HFF-Myc (cell line): ENCODE measurements at regions not wholly inside any gene's neighbourhood (a gene's known extent, or its start where the extent isn't known, plus 50 kb on each side); places are given as distances from the start of the nearest gene placed in this dataset.

ENCODE experiments used
- DNase-seq: peaks from one replicate; pipeline ENCODE4 v3.0.0-alpha.2; 2011; ENCODE audit warnings: low read depth; ENCODE audit errors: extremely low read depth
- H3K4me3 ChIP-seq: replicated peaks from 2 replicates; pipeline ENCODE4 v1.5.1; 2011; ENCODE audit warnings: low read depth, mild to moderate bottlenecking, control low read depth, low read length
- TF ChIP-seq, protein P1 (sequence below): IDR thresholded peaks from 2 replicates; pipeline ENCODE4 v1.5.1; 2012; ENCODE audit warnings: mild to moderate bottlenecking, low read depth, low read length, control low read depth; ENCODE audit errors: missing control alignments

DNA sequence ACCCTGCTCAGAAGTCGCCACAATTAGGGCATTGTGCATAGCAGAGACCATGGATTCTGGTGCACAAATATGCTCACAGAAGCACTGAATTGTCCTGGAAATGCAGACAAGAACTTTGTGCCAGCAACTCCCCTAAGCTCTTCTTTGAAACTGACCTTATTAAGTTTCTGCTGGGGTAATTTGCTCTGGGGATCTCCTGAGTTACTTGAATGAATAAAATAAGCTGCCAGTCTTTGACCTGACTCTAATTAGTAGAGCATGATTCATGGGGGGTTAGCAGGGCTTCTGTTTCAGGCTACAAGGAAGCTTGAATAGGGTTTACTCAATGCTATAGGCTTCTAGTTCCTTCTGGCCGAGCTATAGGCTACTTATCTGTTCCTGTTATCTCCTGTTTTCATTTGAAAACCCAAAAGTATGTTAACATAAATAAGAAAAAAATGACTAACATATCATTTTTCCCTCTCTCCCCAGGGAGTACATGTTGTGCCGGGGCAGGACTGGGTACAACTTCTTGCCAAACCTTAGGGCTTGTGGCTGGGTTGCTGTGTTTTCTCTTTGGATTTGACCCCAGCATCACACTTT is 169.0 kb upstream of the TMEM229A start:
- TF ChIP-seq, protein P1, sequence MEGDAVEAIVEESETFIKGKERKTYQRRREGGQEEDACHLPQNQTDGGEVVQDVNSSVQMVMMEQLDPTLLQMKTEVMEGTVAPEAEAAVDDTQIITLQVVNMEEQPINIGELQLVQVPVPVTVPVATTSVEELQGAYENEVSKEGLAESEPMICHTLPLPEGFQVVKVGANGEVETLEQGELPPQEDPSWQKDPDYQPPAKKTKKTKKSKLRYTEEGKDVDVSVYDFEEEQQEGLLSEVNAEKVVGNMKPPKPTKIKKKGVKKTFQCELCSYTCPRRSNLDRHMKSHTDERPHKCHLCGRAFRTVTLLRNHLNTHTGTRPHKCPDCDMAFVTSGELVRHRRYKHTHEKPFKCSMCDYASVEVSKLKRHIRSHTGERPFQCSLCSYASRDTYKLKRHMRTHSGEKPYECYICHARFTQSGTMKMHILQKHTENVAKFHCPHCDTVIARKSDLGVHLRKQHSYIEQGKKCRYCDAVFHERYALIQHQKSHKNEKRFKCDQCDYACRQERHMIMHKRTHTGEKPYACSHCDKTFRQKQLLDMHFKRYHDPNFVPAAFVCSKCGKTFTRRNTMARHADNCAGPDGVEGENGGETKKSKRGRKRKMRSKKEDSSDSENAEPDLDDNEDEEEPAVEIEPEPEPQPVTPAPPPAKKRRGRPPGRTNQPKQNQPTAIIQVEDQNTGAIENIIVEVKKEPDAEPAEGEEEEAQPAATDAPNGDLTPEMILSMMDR = no peak
- DNase-seq = no peak
- H3K4me3 ChIP-seq = no peak overlapping the region

DNA sequence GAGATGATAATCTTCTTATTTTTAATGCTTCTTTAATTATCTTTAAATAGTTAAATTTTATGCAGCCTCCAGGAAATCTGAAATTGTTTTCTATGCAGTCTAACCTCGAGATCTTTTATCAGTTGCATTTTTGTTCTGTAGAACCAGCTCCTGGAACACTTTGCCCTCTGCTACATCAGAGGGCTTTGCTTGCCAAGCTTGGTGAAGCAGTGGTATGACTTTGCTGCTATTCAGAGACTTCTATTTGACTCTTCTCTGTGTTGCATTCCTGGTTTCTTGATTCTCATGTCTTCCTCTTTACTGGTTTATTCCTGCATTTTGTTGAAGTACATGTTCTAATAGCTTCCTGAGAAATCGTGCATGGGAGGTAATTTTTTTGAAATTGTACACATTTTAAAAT is 163.7 kb upstream of the TMEM229A start:
- TF ChIP-seq, protein P1 = no peak

DNA sequence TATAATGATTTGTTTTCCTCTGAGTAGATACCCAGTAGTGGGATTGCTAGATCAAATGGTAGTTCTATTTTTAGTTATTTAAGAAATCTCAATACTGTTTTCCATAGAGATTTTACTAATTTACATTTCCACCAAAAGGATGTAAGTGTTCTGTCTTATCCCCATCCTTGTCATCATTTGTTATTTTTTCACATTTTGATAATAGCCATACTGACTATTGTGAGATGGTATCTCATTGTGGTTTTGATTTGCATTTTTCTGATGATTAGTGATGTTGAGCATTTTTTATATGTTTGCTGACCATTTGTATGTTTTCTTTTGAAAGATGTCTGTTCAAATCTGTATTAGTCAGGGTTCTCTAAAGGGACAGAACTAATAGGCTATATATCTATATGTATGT is 160.0 kb upstream of the TMEM229A start:
- DNase-seq = no peak
- TF ChIP-seq, protein P1 = no peak
- no peak overlapping the region for H3K4me3 ChIP-seq

More for the DNA sequence above, 163.7 kb upstream of the TMEM229A start:
- no peak overlapping the region for H3K4me3 ChIP-seq
- no peak for DNase-seq

DNA sequence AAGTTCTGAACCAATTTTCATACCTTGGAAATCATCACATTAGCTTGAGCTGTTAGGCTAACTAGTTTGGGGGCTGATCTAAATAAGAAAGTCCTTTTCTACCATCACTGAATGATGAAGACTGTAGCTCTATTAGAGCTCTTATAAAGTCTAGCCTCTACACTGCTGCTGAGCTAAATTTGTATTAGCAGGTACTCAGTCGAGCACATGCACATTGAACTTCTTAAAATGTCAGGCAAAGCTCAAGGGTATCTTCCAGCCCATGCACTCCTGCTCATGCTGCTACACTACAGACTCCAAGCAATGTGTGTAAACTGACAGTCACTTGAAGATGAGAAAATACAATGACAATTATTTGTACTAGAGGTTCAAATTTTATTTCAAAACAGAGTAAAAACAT is 158.8 kb upstream of the TMEM229A start:
- no peak overlapping the region for H3K4me3 ChIP-seq
- TF ChIP-seq, protein P1 = no peak
- DNase-seq = no peak

DNA sequence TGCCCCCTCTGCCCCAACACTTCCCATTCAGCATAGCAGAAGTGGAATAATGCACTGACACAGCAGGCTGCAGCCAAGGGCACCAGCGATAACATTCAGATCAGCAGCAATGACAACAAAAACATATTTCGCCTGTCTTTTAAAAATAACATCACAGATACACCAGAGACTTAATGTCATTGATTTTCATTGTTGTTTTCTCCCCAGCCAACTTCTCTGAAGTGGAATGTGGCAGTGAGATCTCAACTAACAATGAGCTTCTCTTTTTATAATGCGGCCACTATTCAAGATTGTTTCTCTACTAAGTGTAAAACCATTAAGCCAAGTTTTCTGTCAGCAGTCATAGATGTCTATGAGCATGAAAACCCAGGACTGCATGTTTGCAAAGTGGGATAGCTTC is 158.2 kb upstream of the TMEM229A start:
- DNase-seq = no peak
- no peak overlapping the region for H3K4me3 ChIP-seq
- TF ChIP-seq, protein P1 = no peak

DNA sequence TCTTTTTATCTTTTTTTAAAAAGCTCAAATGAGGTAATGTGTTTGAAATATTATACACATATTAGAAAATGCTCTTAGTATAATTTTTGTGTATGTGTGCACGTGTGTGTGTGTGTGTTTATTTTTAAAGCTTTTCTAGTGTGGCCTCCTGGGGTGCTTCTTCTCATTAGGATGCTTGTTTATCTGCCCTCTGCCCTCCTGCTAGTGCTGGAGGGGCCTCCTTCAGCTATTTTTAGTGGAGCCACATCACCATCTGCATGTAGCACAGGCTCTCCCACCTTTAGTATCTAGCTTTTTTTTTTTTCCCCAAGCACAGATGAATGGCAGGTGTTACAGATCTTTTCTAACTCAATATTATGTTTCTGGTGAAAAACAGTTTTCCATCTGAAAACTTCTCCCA is 155.7 kb upstream of the TMEM229A start:
- H3K4me3 ChIP-seq = no peak overlapping the region
- TF ChIP-seq, protein P1 = no peak
- no peak for DNase-seq

DNA sequence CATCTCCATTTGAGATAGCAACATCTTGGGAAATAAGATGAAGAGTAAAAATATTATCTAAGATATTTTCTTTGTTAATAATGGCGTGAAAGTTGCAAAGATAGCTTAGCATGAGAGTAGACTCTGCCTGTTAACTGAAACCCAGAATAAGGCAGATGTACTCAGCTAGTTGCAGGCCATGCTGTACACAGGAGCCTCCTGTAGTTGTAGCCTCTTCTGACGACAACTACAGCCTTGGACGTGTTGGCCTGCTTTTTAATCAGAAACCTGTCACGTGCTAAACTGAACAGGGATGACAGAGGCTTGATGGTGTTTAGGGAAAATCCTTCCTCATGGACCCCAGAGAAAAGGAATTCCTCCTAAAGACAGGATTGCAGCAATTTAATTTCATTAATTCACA is 155.1 kb upstream of the TMEM229A start:
- no peak for DNase-seq
- TF ChIP-seq, protein P1 = no peak
- H3K4me3 ChIP-seq = no peak overlapping the region
